Kidney glomerular epithelial cell (primary cell): ENCODE measurements at regions not wholly inside any gene's neighbourhood (a gene's known extent, or its start where the extent isn't known, plus 50 kb on each side); places are given as distances from the start of the nearest gene placed in this dataset.

Experiments used
- DNase-seq: peaks from one replicate; lab custom pipeline; 2025; lab: John Stamatoyannopoulos, UW

- DNase-seq, result peak; percentile 25
Measured at GRCh38 chr20:24106150-24106800, 117.7 kb upstream of the GGTLC1 start.

GRCh38 chr20:24102749-24103333 lies 114.3 kb upstream of the GGTLC1 start:
- DNase-seq, result peak; percentile 27

- DNase-seq, result no peak
Measured at GRCh38 chr20:24102290-24102689, 113.7 kb upstream of the GGTLC1 start.

- peak; percentile 89 for DNase-seq
Measured at GRCh38 chr20:24100370-24101011, 111.9 kb upstream of the GGTLC1 start.

GRCh38 chr20:24098886-24099285 lies 110.3 kb upstream of the GGTLC1 start:
- peak; percentile 48 for DNase-seq

- no peak for DNase-seq
Measured at GRCh38 chr20:24097506-24098245, 109.1 kb upstream of the GGTLC1 start.

- DNase-seq, result no peak
Measured at GRCh38 chr20:24096864-24097450, 108.4 kb upstream of the GGTLC1 start.

- DNase-seq, result no peak
Measured at GRCh38 chr20:24096264-24096663, 107.7 kb upstream of the GGTLC1 start.

GRCh38 chr20:24095756-24096155 lies 107.2 kb upstream of the GGTLC1 start:
- peak; percentile 68 for DNase-seq

- no peak for DNase-seq
Measured at GRCh38 chr20:24095303-24095702, 106.7 kb upstream of the GGTLC1 start.

GRCh38 chr20:24089576-24089975 lies 101.0 kb upstream of the GGTLC1 start:
- DNase-seq, result no peak

GRCh38 chr20:24086121-24086520 lies 97.5 kb upstream of the GGTLC1 start:
- no peak for DNase-seq

GRCh38 chr20:24084281-24084680 lies 95.7 kb upstream of the GGTLC1 start:
- DNase-seq, result no peak

GRCh38 chr20:24081077-24081476 lies 92.5 kb upstream of the GGTLC1 start:
- no peak for DNase-seq

GRCh38 chr20:24079661-24080412 lies 91.3 kb upstream of the GGTLC1 start:
- peak; percentile 10 for DNase-seq

- DNase-seq, result no peak
Measured at GRCh38 chr20:24077145-24077544, 88.6 kb upstream of the GGTLC1 start.

GRCh38 chr20:24070679-24071078 lies 82.1 kb upstream of the GGTLC1 start:
- DNase-seq, result no peak

GRCh38 chr20:24066076-24066700 lies 77.6 kb upstream of the GGTLC1 start:
- no peak for DNase-seq

GRCh38 chr20:24064915-24065314 lies 76.3 kb upstream of the GGTLC1 start:
- DNase-seq, result no peak

GRCh38 chr20:24064092-24064491 lies 75.5 kb upstream of the GGTLC1 start:
- no peak for DNase-seq

GRCh38 chr20:24063100-24063499 lies 74.5 kb upstream of the GGTLC1 start:
- DNase-seq, result no peak
